ENCODE measurements at regions not wholly inside any gene's neighbourhood (a gene's known extent, or its start where the extent isn't known, plus 50 kb on each side); places are given as distances from the start of the nearest gene placed in this dataset.

GRCh38 chr13:26469602-26470001 is 87.9 kb upstream of the WASF3 start:
- no peak for TF ChIP-seq CTCF (IDR thresholded peaks at IDR 0.05)
- TF ChIP-seq POLR2AphosphoS5 (IDR thresholded peaks at IDR 0.05): no peak

All from gastroesophageal sphincter (tissue), 3 donors.